GM23338 (cell line): ENCODE measurements at regions not wholly inside any gene's neighbourhood (a gene's known extent, or its start where the extent isn't known, plus 50 kb on each side); places are given as distances from the start of the nearest gene placed in this dataset.

Experiments used
- CREB1 ChIP-seq: fragments of 250-450 bp; sonication (Bioruptor Pico); IDR thresholded peaks from 2 replicates; pipeline ENCODE4 v1.5.0; 2020; ENCODE audit warnings: low read depth, mild to moderate bottlenecking, moderate library complexity
- EZH2 ChIP-seq: fragments of 200-600 bp; sonication (generic); IDR thresholded peaks from one replicate; pipeline ENCODE4 v1.8.0; 2017; ENCODE audit warnings: antibody characterized with exemption, mild to moderate bottlenecking, low read depth; ENCODE audit not compliant: unreplicated experiment
- EZH2phosphoT487 ChIP-seq: fragments of 200-600 bp; sonication (generic); IDR thresholded peaks from one replicate; pipeline ENCODE4 v1.8.1; 2018; ENCODE audit warnings: antibody characterized with exemption; ENCODE audit not compliant: unreplicated experiment
- JUNB ChIP-seq: IDR thresholded peaks from one replicate; pipeline ENCODE4 v1.6.1; 2016; ENCODE audit warnings: antibody characterized with exemption; ENCODE audit not compliant: unreplicated experiment
- NANOG ChIP-seq: IDR thresholded peaks from 2 replicates; pipeline ENCODE4 v1.6.1; 2016; ENCODE audit warnings: antibody characterized with exemption, borderline replicate concordance
- POLR2AphosphoS5 ChIP-seq: IDR thresholded peaks from 2 replicates; pipeline ENCODE4 v1.6.1; 2016; ENCODE audit warnings: antibody characterized with exemption, low read depth
- STAT1 ChIP-seq: IDR thresholded peaks from one replicate; pipeline ENCODE4 v1.6.1; 2016; ENCODE audit warnings: antibody characterized with exemption; ENCODE audit not compliant: unreplicated experiment
- ZNF114 ChIP-seq: fragments of 250-450 bp; sonication (Bioruptor Pico); IDR thresholded peaks from 2 replicates; pipeline ENCODE4 v1.5.0; 2020; ENCODE audit warnings: mild to moderate bottlenecking, moderate library complexity
- ZNF331 ChIP-seq: fragments of 250-450 bp; sonication (Bioruptor Pico); IDR thresholded peaks from 2 replicates; pipeline ENCODE4 v1.5.0; 2020; ENCODE audit warnings: low read depth, mild to moderate bottlenecking, moderate library complexity
- TF ChIP-seq, protein P1 (sequence below), 2 experiments: fragments of 200-600 bp in 1 of 2; sonication (generic) in 1 of 2; conservative IDR thresholded peaks; 2 replicates each; pipeline versions ENCODE4 v1.5.1 to v1.6.1; 2016 to 2017; ENCODE audit warnings: antibody characterized with exemption in 2 of 2, low read depth in 2 of 2, mild to moderate bottlenecking in 2 of 2, moderate library complexity in 1 of 2
- TF ChIP-seq, protein P2 (sequence below): IDR thresholded peaks from one replicate; pipeline ENCODE4 v1.6.1; 2018; ENCODE audit warnings: antibody characterized with exemption; ENCODE audit not compliant: unreplicated experiment
- TF ChIP-seq, protein P3 (sequence below): IDR thresholded peaks from 2 replicates; pipeline ENCODE4 v1.6.1; 2016; ENCODE audit warnings: antibody characterized with exemption
- TF ChIP-seq, protein P4 (sequence below): fragments of 250-450 bp; sonication (Bioruptor Pico); IDR thresholded peaks from 2 replicates; pipeline ENCODE4 v1.5.0; 2020; ENCODE audit warnings: mild to moderate bottlenecking, moderate library complexity

DNA sequence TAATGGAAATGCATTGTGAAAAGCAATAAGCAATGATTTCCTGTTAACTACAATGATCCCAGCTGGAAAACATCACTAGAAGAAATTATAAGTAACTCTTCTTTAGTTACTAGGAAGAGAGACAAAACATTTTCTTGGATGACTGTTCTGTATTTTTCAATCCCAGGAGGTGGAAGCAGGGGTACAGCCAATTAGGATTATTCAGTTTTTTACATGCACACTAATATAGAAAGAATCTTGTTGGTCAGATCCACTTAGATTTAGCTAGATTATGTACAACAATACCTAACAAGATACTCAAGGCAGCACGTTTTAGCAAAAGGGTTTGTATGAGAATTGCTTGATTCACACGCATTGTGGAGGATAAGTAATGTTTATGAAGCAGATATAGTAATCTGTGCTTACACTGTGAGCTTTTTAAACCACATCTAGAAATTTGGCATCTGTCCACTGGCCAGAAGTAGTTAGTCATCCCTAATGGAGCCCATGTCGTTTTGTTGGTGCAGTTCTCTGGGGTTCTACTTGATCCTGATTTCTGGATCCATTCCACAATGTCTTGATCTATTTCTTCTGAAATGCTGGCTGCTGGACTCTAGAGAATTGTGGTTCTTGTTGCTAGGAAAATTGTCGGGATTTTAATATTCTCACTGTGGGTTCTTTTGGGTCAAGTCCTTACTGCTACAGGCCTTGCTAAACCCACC is 199.7 kb downstream of the ADCYAP1 start:
- TF ChIP-seq, protein P1, sequence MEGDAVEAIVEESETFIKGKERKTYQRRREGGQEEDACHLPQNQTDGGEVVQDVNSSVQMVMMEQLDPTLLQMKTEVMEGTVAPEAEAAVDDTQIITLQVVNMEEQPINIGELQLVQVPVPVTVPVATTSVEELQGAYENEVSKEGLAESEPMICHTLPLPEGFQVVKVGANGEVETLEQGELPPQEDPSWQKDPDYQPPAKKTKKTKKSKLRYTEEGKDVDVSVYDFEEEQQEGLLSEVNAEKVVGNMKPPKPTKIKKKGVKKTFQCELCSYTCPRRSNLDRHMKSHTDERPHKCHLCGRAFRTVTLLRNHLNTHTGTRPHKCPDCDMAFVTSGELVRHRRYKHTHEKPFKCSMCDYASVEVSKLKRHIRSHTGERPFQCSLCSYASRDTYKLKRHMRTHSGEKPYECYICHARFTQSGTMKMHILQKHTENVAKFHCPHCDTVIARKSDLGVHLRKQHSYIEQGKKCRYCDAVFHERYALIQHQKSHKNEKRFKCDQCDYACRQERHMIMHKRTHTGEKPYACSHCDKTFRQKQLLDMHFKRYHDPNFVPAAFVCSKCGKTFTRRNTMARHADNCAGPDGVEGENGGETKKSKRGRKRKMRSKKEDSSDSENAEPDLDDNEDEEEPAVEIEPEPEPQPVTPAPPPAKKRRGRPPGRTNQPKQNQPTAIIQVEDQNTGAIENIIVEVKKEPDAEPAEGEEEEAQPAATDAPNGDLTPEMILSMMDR (conservative IDR thresholded peaks at IDR 0.05; ENCODE audit: low read depth in 2 of 2), result no peak
- TF ChIP-seq CREB1 (CRISPR knock-in tag) (no peak), ZNF114 (CRISPR knock-in tag) (no peak), EZH2 (no peak), POLR2AphosphoS5 (no peak), ZNF331 (CRISPR knock-in tag) (no peak), JUNB (no peak), NANOG (no peak), EZH2phosphoT487 (no peak), STAT1 (no peak)
- TF ChIP-seq, protein P2, sequence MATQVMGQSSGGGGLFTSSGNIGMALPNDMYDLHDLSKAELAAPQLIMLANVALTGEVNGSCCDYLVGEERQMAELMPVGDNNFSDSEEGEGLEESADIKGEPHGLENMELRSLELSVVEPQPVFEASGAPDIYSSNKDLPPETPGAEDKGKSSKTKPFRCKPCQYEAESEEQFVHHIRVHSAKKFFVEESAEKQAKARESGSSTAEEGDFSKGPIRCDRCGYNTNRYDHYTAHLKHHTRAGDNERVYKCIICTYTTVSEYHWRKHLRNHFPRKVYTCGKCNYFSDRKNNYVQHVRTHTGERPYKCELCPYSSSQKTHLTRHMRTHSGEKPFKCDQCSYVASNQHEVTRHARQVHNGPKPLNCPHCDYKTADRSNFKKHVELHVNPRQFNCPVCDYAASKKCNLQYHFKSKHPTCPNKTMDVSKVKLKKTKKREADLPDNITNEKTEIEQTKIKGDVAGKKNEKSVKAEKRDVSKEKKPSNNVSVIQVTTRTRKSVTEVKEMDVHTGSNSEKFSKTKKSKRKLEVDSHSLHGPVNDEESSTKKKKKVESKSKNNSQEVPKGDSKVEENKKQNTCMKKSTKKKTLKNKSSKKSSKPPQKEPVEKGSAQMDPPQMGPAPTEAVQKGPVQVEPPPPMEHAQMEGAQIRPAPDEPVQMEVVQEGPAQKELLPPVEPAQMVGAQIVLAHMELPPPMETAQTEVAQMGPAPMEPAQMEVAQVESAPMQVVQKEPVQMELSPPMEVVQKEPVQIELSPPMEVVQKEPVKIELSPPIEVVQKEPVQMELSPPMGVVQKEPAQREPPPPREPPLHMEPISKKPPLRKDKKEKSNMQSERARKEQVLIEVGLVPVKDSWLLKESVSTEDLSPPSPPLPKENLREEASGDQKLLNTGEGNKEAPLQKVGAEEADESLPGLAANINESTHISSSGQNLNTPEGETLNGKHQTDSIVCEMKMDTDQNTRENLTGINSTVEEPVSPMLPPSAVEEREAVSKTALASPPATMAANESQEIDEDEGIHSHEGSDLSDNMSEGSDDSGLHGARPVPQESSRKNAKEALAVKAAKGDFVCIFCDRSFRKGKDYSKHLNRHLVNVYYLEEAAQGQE, result no peak
- TF ChIP-seq, protein P3, sequence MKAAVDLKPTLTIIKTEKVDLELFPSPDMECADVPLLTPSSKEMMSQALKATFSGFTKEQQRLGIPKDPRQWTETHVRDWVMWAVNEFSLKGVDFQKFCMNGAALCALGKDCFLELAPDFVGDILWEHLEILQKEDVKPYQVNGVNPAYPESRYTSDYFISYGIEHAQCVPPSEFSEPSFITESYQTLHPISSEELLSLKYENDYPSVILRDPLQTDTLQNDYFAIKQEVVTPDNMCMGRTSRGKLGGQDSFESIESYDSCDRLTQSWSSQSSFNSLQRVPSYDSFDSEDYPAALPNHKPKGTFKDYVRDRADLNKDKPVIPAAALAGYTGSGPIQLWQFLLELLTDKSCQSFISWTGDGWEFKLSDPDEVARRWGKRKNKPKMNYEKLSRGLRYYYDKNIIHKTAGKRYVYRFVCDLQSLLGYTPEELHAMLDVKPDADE, result no peak
- TF ChIP-seq, protein P4, sequence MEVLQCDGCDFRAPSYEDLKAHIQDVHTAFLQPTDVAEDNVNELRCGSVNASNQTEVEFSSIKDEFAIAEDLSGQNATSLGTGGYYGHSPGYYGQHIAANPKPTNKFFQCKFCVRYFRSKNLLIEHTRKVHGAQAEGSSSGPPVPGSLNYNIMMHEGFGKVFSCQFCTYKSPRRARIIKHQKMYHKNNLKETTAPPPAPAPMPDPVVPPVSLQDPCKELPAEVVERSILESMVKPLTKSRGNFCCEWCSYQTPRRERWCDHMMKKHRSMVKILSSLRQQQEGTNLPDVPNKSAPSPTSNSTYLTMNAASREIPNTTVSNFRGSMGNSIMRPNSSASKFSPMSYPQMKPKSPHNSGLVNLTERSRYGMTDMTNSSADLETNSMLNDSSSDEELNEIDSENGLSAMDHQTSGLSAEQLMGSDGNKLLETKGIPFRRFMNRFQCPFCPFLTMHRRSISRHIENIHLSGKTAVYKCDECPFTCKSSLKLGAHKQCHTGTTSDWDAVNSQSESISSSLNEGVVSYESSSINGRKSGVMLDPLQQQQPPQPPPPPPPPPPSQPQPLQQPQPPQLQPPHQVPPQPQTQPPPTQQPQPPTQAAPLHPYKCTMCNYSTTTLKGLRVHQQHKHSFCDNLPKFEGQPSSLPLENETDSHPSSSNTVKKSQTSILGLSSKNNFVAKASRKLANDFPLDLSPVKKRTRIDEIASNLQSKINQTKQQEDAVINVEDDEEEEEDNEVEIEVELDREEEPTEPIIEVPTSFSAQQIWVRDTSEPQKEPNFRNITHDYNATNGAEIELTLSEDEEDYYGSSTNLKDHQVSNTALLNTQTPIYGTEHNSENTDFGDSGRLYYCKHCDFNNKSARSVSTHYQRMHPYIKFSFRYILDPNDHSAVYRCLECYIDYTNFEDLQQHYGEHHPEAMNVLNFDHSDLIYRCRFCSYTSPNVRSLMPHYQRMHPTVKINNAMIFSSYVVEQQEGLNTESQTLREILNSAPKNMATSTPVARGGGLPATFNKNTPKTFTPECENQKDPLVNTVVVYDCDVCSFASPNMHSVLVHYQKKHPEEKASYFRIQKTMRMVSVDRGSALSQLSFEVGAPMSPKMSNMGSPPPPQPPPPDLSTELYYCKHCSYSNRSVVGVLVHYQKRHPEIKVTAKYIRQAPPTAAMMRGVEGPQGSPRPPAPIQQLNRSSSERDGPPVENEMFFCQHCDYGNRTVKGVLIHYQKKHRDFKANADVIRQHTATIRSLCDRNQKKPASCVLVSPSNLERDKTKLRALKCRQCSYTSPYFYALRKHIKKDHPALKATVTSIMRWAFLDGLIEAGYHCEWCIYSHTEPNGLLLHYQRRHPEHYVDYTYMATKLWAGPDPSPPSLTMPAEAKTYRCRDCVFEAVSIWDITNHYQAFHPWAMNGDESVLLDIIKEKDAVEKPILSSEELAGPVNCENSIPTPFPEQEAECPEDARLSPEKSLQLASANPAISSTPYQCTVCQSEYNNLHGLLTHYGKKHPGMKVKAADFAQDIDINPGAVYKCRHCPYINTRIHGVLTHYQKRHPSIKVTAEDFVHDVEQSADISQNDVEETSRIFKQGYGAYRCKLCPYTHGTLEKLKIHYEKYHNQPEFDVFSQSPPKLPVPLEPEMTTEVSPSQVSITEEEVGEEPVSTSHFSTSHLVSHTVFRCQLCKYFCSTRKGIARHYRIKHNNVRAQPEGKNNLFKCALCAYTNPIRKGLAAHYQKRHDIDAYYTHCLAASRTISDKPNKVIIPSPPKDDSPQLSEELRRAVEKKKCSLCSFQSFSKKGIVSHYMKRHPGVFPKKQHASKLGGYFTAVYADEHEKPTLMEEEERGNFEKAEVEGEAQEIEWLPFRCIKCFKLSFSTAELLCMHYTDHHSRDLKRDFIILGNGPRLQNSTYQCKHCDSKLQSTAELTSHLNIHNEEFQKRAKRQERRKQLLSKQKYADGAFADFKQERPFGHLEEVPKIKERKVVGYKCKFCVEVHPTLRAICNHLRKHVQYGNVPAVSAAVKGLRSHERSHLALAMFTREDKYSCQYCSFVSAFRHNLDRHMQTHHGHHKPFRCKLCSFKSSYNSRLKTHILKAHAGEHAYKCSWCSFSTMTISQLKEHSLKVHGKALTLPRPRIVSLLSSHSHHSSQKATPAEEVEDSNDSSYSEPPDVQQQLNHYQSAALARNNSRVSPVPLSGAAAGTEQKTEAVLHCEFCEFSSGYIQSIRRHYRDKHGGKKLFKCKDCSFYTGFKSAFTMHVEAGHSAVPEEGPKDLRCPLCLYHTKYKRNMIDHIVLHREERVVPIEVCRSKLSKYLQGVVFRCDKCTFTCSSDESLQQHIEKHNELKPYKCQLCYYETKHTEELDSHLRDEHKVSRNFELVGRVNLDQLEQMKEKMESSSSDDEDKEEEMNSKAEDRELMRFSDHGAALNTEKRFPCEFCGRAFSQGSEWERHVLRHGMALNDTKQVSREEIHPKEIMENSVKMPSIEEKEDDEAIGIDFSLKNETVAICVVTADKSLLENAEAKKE, result no peak
